Lower lobe of right lung (tissue), 2 donors: ENCODE measurements at regions not wholly inside any gene's neighbourhood (a gene's known extent, or its start where the extent isn't known, plus 50 kb on each side); places are given as distances from the start of the nearest gene placed in this dataset.

Experiments
- ATAC-seq, 2 donors: fragments of 200-7000 bp; cut with Tn5 transposase; one replicate each; pipeline ENCODE4 v1.9.1; 2020 to 2022; ENCODE audit warnings: mild to moderate bottlenecking in 2 of 2, moderate library complexity in 2 of 2
- DNase-seq: peaks from one replicate; pipeline ENCODE4 v3.0.0-alpha.2; 2020
- H3K27ac ChIP-seq: fragments of 200-600 bp; one replicate; pipeline ENCODE4 v1.8.0; 2022
- H3K27me3 ChIP-seq: fragments of 200-600 bp; one replicate; pipeline ENCODE4 v1.8.0; 2022; ENCODE audit warnings: low read depth
- H3K36me3 ChIP-seq: fragments of 200-600 bp; one replicate; pipeline ENCODE4 v1.8.0; 2022; ENCODE audit warnings: mild to moderate bottlenecking
- H3K4me1 ChIP-seq: fragments of 200-600 bp; one replicate; pipeline ENCODE4 v1.8.0; 2022
- H3K4me3 ChIP-seq: fragments of 200-600 bp; one replicate; pipeline ENCODE4 v1.8.0; 2022; ENCODE audit warnings: mild to moderate bottlenecking
- H3K9me3 ChIP-seq: fragments of 200-600 bp; one replicate; pipeline ENCODE4 v1.8.0; 2022
- CTCF ChIP-seq: fragments of 200-600 bp; IDR thresholded peaks from one replicate; pipeline ENCODE4 v1.8.0; 2022; ENCODE audit warnings: antibody characterized with exemption, mild to moderate bottlenecking
- intact Hi-C: fragments of 100-400 bp; cut with DNase I; formaldehyde crosslinking; loops from one replicate; pipeline ENCODE4 v1.11.0; 2022
- donor health status: DM: no; HTN: yes; CAD: no; lungs with severe emphysema.

DNA sequence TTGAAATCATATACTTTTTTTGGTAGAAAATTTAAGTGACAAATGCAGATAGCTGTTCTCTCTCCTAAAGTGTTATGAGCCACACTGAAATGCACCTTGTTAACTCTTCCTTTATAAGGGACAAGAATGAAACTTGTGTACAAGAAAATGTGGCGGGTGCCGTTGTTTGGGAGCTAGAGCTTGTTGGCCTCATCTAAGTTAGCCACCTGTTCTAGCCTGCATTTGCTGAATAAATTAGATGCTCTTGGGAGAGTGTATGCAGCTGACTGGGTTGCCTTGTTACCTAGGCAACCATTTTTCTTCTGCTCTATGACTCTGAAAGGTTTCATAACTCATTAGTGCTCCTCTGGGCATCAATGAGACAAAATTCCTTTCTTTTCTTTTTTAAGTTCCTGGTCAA, 174.3 kb downstream of the TAF11L14 start:
- H3K36me3 ChIP-seq = no peaks in the 10 kb centered on the region
- H3K4me1 ChIP-seq = no peaks in the 10 kb centered on the region
- ATAC-seq = no peak
- no peak for TF ChIP-seq CTCF
- H3K27me3 ChIP-seq = no peaks in the 10 kb centered on the region
- no peak overlapping the region for H3K4me3 ChIP-seq
- intact Hi-C loops = no loop called here
- no peaks in the 10 kb centered on the region for H3K9me3 ChIP-seq
- no peak overlapping the region for H3K27ac ChIP-seq
- no peak for DNase-seq

DNA sequence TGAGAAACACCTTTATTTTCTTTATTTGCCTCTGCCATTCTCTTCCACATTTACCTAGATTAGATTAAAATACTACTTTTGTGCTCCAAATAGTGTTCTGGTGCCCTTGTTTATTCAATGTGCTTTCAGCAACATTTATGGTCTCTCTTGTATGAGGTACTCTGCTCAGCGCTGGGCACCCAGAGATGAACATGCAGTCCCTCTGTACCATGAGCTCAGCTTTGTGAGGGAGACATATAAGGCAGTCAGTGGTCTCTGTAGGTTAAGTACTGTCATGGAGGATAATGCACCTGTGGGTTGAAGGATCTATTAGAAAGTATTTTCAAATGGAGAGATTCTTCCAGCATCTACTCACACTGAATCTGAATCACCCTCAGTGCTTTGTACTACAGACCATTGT, 176.5 kb downstream of the TAF11L14 start:
- intact Hi-C loops = no loop called here
- no peaks in the 10 kb centered on the region for H3K9me3 ChIP-seq
- DNase-seq (no peak), ATAC-seq (no peak)
- H3K4me3 ChIP-seq = no peak overlapping the region
- no peak overlapping the region for H3K27ac ChIP-seq
- no peaks in the 10 kb centered on the region for H3K27me3 ChIP-seq
- no peaks in the 10 kb centered on the region for H3K36me3 ChIP-seq
- no peak for TF ChIP-seq CTCF
- H3K4me1 ChIP-seq = no peaks in the 10 kb centered on the region

GRCh38 chr5:17813214-17813613, 179.0 kb downstream of the TAF11L14 start:
- Histone ChIP-seq H3K4me3 (no peak overlapping the region), H3K9me3 (no peaks in the 10 kb centered on the region), H3K27me3 (no peaks in the 10 kb centered on the region), H3K4me1 (no peaks in the 10 kb centered on the region), H3K27ac (no peak overlapping the region), H3K36me3 (no peaks in the 10 kb centered on the region)
- no peak for ATAC-seq
- no peak for DNase-seq
- no peak for TF ChIP-seq CTCF
- intact Hi-C loops = no loop called here

DNA sequence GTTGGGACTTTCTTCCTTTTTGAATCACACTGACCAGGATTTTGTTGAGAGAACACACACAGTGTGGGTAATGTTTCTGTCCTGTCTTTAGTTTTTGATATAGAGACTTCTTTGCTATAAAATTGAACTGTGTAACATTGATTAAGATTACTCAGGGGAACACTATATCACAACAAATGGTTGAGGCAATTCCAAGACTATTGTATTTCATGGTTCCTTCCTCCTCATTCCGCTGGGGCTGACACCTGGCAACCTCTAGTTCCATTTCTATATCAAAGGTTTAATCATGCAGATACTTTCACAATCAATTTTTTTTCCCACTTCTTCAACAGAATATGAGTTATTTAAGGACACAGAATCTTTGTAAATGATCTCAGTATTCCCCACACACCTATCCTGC, 182.2 kb downstream of the TAF11L14 start:
- no peaks in the 10 kb centered on the region for H3K9me3 ChIP-seq
- intact Hi-C loops = no loop called here
- ATAC-seq (no peak), DNase-seq (no peak)
- no peak for TF ChIP-seq CTCF
- H3K27me3 ChIP-seq = no peaks in the 10 kb centered on the region
- no peak overlapping the region for H3K27ac ChIP-seq
- H3K4me3 ChIP-seq = no peak overlapping the region
- no peaks in the 10 kb centered on the region for H3K36me3 ChIP-seq
- H3K4me1 ChIP-seq = no peaks in the 10 kb centered on the region

DNA sequence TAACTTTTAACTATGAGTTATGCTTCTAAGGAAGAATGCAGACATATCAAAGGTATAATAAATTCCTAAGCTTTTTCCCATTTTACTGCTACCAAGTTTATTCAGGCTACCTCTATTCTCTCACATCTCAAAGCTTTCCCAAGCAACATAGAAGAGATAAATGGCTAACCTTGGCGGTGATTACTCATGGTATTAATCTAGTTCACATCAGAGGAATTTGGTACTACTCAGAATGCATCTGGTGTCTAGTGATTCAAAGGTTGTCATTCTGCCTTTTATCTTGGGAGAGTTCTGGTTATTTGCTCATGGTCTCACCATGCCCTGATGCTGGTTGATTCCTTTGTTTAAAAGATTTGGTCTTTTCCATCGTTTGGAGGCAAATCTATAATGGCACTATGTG, 182.7 kb downstream of the TAF11L14 start:
- intact Hi-C loops = no loop called here
- no peak for TF ChIP-seq CTCF
- Histone ChIP-seq H3K4me3 (no peak overlapping the region), H3K9me3 (no peaks in the 10 kb centered on the region), H3K36me3 (no peaks in the 10 kb centered on the region), H3K27me3 (no peaks in the 10 kb centered on the region), H3K27ac (no peak overlapping the region), H3K4me1 (no peaks in the 10 kb centered on the region)
- no peak for ATAC-seq
- DNase-seq = no peak

DNA sequence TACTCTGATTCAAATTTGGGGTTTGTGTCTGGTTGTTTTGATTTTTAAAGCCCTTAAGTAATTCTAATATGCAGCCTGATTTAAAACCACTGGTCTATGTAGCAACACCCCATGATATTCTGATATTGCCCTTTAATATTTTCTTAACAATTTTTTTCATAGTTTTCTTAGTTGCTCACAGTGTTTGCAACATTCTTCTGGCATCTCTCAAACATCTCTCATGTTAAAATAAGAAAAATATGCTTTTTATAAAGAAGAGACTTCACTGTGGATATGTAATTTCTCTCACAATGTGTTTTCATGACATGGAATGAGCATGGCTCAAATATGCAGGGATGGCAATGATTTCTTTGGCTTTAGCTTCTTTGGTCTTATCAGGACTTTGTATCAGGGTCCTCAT, 183.7 kb downstream of the TAF11L14 start:
- intact Hi-C loops = no loop called here
- ATAC-seq = no peak
- no peak for TF ChIP-seq CTCF
- Histone ChIP-seq H3K9me3 (no peaks in the 10 kb centered on the region), H3K4me1 (no peaks in the 10 kb centered on the region), H3K27ac (no peak overlapping the region), H3K36me3 (no peaks in the 10 kb centered on the region), H3K27me3 (no peaks in the 10 kb centered on the region), H3K4me3 (no peak overlapping the region)
- no peak for DNase-seq
